ENCODE measurements at regions not wholly inside any gene's neighbourhood (a gene's known extent, or its start where the extent isn't known, plus 50 kb on each side); places are given as distances from the start of the nearest gene placed in this dataset.

- DNase-seq (ENCODE audit: low read depth in 2 of 2), result no peak
These were observed 304.4 kb upstream of the C2CD4B start for GRCh38 chr15:62469478-62469873.

DNA sequence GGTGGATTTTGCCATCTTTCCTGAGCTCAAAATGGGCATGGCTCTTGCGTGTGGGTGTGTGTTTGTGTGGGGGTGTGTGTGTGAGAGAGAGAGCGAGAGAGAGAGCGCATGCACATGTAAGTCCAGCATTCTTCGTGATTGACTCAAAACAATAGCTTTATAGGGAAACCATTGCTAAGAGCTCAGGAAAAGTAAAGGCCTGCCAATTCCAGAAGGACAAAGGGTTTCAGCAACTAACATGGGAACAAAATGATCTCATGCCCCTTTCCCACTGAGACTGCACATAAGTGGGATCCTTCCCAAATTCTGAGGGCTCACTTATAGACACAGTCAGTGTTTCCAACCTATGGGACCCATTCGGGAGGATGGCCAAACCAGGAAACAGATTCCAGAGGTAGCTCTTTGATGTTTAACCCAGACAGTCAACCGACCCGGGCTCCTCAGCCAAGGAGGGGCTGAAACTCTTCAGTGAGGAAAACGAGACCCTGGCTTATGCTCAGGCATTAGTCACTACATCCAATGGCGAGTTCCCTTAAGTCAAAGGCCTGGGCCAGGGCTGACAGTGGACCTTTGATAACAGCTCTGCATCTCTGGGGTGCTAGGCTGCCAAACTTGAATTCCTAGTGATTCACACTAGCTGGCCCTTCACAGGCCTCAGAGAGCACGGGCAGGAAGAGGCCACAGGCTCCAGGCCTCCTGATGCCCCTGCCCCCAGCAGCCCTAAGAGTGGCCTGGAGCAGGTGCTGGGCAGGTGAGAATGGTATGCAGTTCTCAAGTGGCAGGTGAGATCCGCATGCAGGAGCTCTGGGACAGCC, 305.0 kb upstream of the C2CD4B start:
- no peak for DNase-seq (ENCODE audit: low read depth in 2 of 2)

- DNase-seq (ENCODE audit: low read depth in 2 of 2), result no peak
These were observed 307.7 kb upstream of the C2CD4B start for GRCh38 chr15:62472616-62473299.

GRCh38 chr15:62474021-62474770, 309.1 kb upstream of the C2CD4B start:
- no peak for DNase-seq (ENCODE audit: low read depth in 2 of 2)

- DNase-seq (ENCODE audit: low read depth in 2 of 2), result no peak
These were observed 309.7 kb upstream of the C2CD4B start for GRCh38 chr15:62474771-62475124.

DNA sequence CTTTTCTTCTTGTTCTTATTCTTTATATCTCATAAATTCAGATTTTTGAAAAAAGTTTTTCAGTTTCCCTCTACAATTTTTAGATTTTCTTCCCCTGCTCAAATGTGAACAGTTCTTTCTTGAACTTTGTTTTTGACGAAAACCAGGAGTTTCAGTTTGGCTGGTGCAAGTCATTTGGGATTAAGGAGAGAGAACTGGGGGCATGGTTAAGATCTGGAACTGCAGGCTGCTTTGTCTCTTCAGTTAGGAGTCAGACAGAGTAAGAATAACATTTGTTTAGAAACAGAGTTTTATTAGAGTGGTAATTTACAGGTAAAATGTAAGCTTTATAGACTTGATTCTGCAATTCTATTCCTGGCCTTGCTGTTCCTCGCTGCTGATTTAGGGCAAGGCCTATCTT, 310.5 kb upstream of the C2CD4B start:
- DNase-seq (ENCODE audit: low read depth in 2 of 2), result no peak

GRCh38 chr15:62476163-62476562, 311.1 kb upstream of the C2CD4B start:
- DNase-seq (ENCODE audit: low read depth in 2 of 2), result no peak

GRCh38 chr15:62477929-62478328, 312.8 kb upstream of the C2CD4B start:
- DNase-seq (ENCODE audit: low read depth in 2 of 2), result no peak

- DNase-seq (ENCODE audit: low read depth in 2 of 2), result no peak
These were observed 317.8 kb upstream of the C2CD4B start for GRCh38 chr15:62482785-62483429.

DNA sequence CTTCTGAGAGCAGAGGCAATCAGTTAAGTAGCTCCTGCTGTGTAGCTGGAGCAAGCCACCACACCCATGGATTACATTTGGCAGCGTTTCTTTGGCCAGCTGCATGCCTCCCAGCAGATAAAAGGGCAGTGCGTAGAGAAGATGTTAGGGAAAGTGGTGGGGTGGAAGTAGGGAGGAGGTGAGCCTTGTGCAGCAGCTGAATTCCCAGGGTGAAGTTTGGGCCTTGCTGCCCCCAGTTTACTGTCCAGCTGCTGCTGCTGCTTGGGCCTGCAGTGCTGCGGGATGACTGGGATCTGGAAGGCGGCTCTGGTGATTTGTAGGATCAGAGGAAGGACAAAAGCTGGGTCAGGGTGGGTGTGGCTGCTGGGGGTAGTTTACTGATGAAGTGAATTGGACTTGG, 318.7 kb upstream of the C2CD4B start:
- DNase-seq (ENCODE audit: low read depth in 2 of 2), result no peak

GRCh38 chr15:62485170-62485720, 320.2 kb upstream of the C2CD4B start:
- no peak for DNase-seq (ENCODE audit: low read depth in 2 of 2)

DNA sequence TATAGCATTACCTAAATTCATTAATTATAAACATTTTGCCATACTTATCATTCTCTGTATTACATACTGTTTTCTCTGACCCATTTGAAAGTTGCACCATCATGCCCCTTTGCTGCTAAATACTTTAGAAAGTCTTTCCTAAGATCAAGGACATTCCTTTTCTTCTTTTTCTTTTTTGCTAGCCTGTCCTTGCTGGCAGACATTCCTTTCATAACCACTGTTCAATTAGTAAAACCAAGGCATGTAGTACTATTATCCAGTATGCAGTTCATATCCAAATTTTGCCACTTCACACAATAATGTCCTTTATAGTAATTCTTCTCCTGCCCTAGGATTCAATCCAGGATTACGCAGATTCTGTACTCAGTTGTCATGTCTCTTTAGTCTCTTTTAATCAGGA, 321.0 kb upstream of the C2CD4B start:
- DNase-seq (ENCODE audit: low read depth in 2 of 2), result no peak

GRCh38 chr15:62488387-62488786, 323.3 kb upstream of the C2CD4B start:
- no peak for DNase-seq (ENCODE audit: low read depth in 2 of 2)

GRCh38 chr15:62491642-62492041, 326.6 kb upstream of the C2CD4B start:
- no peak for DNase-seq (ENCODE audit: low read depth in 2 of 2)

DNA sequence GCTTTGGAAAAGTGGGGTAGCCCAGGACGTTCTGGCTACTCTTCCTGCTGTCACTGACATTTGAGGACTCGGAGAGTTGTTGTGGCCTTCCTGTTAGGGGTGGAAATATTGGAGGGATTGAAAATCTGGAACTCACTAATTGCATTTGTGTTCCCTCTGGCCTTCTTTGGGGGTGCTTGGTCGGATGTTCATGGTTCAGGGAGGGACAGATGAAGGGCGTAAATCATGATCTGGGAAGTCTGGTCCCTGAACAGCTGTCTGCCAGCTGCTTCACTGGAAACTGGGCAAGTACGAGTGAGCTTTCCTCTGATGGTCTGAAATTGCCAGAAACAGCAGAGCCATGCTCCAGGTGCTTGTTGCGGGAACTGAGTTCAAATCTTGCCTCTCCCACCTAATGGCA, 327.8 kb upstream of the C2CD4B start:
- DNase-seq (ENCODE audit: low read depth in 2 of 2), result no peak

- DNase-seq (ENCODE audit: low read depth in 2 of 2), result no peak
These were observed 329.1 kb upstream of the C2CD4B start for GRCh38 chr15:62494197-62494596.

DNA sequence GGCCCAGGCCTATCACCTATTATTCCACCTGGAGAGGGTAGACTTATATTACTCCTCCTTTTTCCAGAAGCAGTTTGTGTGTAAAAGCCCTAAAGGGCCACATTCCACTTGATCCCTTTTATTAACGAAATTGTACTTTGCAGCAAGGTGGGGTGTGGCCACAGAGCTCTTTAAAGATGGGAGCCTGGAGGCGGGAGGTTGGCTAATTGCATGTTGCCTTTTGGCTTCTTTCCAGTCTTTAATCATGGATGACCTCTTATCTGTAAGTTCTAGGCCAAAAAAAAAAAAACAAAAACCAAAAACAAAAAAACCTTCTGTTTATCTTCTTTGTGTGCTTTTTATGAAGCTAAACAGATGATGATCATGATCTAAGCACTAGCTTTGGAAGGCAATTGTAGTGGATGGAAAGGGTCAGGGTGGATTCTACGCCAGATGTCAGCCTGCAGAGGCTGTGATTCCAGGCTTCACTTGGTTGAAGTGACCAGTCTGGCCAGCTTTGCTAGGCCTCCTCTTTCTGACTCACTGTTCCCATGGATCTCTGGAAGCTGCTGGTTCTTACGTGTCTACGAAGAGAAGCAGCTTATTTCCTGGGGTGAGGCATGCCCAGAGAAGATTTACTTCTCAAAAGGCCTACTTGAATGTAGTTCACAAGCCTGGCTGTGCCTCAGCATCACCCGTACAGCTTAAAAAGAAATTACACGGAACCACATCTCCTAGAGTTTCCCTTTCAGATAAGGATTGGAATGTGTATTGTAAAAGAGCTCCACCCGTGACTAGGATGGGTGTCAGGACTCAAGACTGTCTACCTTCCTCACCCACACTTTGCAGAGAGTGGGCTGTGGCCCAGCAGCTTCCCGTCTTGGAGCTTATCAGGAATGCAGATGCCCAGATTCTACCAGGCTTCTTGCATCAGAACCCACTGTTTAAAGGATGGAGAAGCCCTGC, 330.9 kb upstream of the C2CD4B start:
- no peak for DNase-seq (ENCODE audit: low read depth in 2 of 2)

- no peak for DNase-seq (ENCODE audit: low read depth in 2 of 2)
These were observed 332.3 kb upstream of the C2CD4B start for GRCh38 chr15:62497356-62497755.

DNA sequence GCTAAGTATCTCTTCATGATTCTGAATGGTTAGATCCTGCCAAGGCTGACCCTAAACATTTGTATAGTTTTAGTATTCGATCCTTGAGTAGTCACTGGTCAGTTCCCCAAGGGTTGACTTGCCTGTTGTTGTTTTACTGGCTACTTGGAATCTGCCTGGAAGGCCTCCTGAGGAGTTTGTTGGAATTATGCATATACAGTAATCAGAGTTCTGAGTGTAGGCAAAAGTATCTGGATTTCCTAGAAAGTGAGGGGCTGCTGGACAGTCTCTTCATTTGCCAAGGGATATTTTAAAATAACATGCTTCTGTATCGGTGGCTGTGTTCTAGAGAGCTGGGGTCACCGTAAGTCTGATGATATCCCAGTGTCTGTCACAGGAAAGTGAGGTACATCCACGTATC, 333.2 kb upstream of the C2CD4B start:
- DNase-seq (ENCODE audit: low read depth in 2 of 2), result no peak

DNA sequence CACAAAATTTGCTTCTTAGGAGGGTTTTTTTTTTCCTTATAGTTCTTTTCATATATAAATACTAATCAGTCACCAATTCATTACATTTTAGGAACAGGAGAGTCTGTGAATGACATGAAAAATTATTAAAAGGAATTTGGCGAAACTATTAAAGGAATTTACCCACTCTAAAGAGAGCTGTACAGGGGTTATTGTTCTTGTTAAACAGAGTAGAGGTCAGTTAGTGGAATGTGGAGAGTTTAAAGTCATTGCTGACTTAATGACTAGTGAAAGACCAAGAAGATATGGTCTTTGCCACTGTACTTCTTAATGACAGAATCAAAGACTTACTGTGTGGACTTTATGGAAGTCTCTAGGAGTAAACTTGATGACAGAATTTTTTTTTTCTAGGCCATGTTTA, 333.6 kb upstream of the C2CD4B start:
- no peak for DNase-seq (ENCODE audit: low read depth in 2 of 2)

GRCh38 chr15:62500325-62500724, 335.2 kb upstream of the C2CD4B start:
- no peak for DNase-seq (ENCODE audit: low read depth in 2 of 2)
